ENCODE measurements at regions not wholly inside any gene's neighbourhood (a gene's known extent, or its start where the extent isn't known, plus 50 kb on each side); places are given as distances from the start of the nearest gene placed in this dataset.
"Not testable (repeated sequence)": the region's sequence is repeated elsewhere in the genome, so short reads cannot be mapped to it uniquely, and the experiment has no call there.

- Mint-ChIP-seq H3K27me3 (ENCODE audit: low read depth) (no peaks in the 10 kb centered on the region), H3K36me3 (ENCODE audit: low read depth) (peaks cover 4% of the 10 kb centered on the region), H3K9me3 (peaks cover 5% of the 10 kb centered on the region), H3K4me3 (no peak overlapping the region), H3K4me1 (peaks cover 49% of the 10 kb centered on the region), H3K27ac (ENCODE audit: unreplicated experiment) (no peak overlapping the region)
- no peak for DNase-seq (ENCODE audit: low read depth, low spot score)
- TF ChIP-seq, protein P1, sequence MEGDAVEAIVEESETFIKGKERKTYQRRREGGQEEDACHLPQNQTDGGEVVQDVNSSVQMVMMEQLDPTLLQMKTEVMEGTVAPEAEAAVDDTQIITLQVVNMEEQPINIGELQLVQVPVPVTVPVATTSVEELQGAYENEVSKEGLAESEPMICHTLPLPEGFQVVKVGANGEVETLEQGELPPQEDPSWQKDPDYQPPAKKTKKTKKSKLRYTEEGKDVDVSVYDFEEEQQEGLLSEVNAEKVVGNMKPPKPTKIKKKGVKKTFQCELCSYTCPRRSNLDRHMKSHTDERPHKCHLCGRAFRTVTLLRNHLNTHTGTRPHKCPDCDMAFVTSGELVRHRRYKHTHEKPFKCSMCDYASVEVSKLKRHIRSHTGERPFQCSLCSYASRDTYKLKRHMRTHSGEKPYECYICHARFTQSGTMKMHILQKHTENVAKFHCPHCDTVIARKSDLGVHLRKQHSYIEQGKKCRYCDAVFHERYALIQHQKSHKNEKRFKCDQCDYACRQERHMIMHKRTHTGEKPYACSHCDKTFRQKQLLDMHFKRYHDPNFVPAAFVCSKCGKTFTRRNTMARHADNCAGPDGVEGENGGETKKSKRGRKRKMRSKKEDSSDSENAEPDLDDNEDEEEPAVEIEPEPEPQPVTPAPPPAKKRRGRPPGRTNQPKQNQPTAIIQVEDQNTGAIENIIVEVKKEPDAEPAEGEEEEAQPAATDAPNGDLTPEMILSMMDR (conservative IDR thresholded peaks at IDR 0.05) = no peak
Measured at GRCh38 chr21:35504951-35505466, 455.9 kb upstream of the RUNX1 start.

GRCh38 chr21:35504277-35504676, 455.2 kb upstream of the RUNX1 start:
- Mint-ChIP-seq H3K36me3 (ENCODE audit: low read depth) (peaks cover 4% of the 10 kb centered on the region), H3K27ac (ENCODE audit: unreplicated experiment) (no peak overlapping the region), H3K27me3 (ENCODE audit: low read depth) (no peaks in the 10 kb centered on the region), H3K4me3 (no peak overlapping the region), H3K9me3 (peaks cover 5% of the 10 kb centered on the region), H3K4me1 (peaks cover 54% of the 10 kb centered on the region)
- no peak for DNase-seq (ENCODE audit: low read depth, low spot score)
- TF ChIP-seq, protein P1 (conservative IDR thresholded peaks at IDR 0.05) = no peak

- H3K9me3 Mint-ChIP-seq = peaks cover 5% of the 10 kb centered on the region
- H3K4me1 Mint-ChIP-seq = peaks cover 49% of the 10 kb centered on the region
- H3K27ac Mint-ChIP-seq (ENCODE audit: unreplicated experiment) = no peak overlapping the region
- H3K4me3 Mint-ChIP-seq = no peak overlapping the region
- no peaks in the 10 kb centered on the region for H3K27me3 Mint-ChIP-seq (ENCODE audit: low read depth)
- no peak for DNase-seq (ENCODE audit: low read depth, low spot score)
- H3K36me3 Mint-ChIP-seq (ENCODE audit: low read depth) = peaks cover 4% of the 10 kb centered on the region
- TF ChIP-seq, protein P1 (conservative IDR thresholded peaks at IDR 0.05) = no peak
Measured at GRCh38 chr21:35503671-35504070, 454.6 kb upstream of the RUNX1 start.

DNA sequence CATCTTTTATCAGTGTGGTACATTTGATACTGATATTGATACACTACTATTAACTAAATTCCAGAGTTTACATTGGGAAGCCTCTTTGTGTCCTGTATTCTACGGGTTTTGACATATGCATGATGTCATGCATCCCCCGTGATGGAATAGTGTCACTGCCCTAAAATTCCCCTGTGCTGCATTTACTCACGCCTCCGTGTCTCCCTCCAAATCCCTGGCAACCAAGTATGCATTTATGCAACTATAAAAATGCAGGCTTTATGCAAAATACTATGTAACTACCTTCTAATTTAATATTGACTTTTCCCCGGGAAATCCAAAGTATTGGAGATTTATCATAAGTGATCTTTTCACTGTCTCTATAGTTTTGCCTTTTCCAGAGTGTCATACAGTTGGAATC, 453.7 kb upstream of the RUNX1 start:
- H3K27me3 Mint-ChIP-seq (ENCODE audit: low read depth) = no peaks in the 10 kb centered on the region
- no peak overlapping the region for H3K27ac Mint-ChIP-seq (ENCODE audit: unreplicated experiment)
- TF ChIP-seq, protein P1 (conservative IDR thresholded peaks at IDR 0.05) = no peak
- no peak for DNase-seq (ENCODE audit: low read depth, low spot score)
- peaks cover 43% of the 10 kb centered on the region for H3K4me1 Mint-ChIP-seq
- H3K9me3 Mint-ChIP-seq = peaks cover 5% of the 10 kb centered on the region
- peaks cover 4% of the 10 kb centered on the region for H3K36me3 Mint-ChIP-seq (ENCODE audit: low read depth)
- H3K4me3 Mint-ChIP-seq = peak overlapping the region; percentile 4

- H3K4me1 Mint-ChIP-seq; DNase-seq (ENCODE audit: low read depth, low spot score); H3K27ac Mint-ChIP-seq (ENCODE audit: unreplicated experiment); H3K36me3 Mint-ChIP-seq (ENCODE audit: low read depth); H3K9me3 Mint-ChIP-seq; H3K4me3 Mint-ChIP-seq; H3K27me3 Mint-ChIP-seq (ENCODE audit: low read depth): not testable (repeated sequence)
Measured at GRCh38 chr21:35497522-35497921, 448.4 kb upstream of the RUNX1 start.

- TF ChIP-seq, protein P1 (conservative IDR thresholded peaks at IDR 0.05) = no peak
- peaks cover 3% of the 10 kb centered on the region for H3K9me3 Mint-ChIP-seq
- no peak overlapping the region for H3K4me3 Mint-ChIP-seq
- H3K27me3 Mint-ChIP-seq (ENCODE audit: low read depth) = peaks cover 4% of the 10 kb centered on the region
- H3K4me1 Mint-ChIP-seq = no peaks in the 10 kb centered on the region
- H3K36me3 Mint-ChIP-seq (ENCODE audit: low read depth) = peaks cover 3% of the 10 kb centered on the region
- no peak overlapping the region for H3K27ac Mint-ChIP-seq (ENCODE audit: unreplicated experiment)
- DNase-seq (ENCODE audit: low read depth, low spot score) = no peak
Measured at GRCh38 chr21:35491920-35492678, 443.0 kb upstream of the RUNX1 start.
